ENCODE measurements at regions not wholly inside any gene's neighbourhood (a gene's known extent, or its start where the extent isn't known, plus 50 kb on each side); places are given as distances from the start of the nearest gene placed in this dataset.

GRCh38 chrX:38890963-38891362 lies 89.7 kb downstream of the MID1IP1 start:
- intact Hi-C loops (cut with DNase I), result no loop called here
- H3K9me3 ChIP-seq, result no peaks in the 10 kb centered on the region

GRCh38 chrX:38891641-38892413 lies 90.6 kb downstream of the MID1IP1 start:
- H3K36me3 ChIP-seq, result no peaks in the 10 kb centered on the region
- H3K27me3 ChIP-seq, result no peaks in the 10 kb centered on the region
- no peak for TF ChIP-seq EP300 (IDR thresholded peaks at IDR 0.05)
- TF ChIP-seq CTCF (IDR thresholded peaks at IDR 0.05), result no peak
- no peak for TF ChIP-seq POLR2A (IDR thresholded peaks at IDR 0.05)
- no peak overlapping the region for H3K27ac ChIP-seq
- 63 to 68% (median 66%) methylated on average over 4 of the region's 4 CpGs for WGBS, 3 donors
- no peaks in the 10 kb centered on the region for H3K4me1 ChIP-seq (ENCODE audit: insufficient read depth)
- no peak overlapping the region for H3K4me3 ChIP-seq
- H3K9me3 ChIP-seq, result no peaks in the 10 kb centered on the region
- intact Hi-C loops (cut with DNase I), result no loop called here
- DNase-seq, result no peak

More at GRCh38 chrX:38890963-38891362, 89.7 kb downstream of the MID1IP1 start:
- no peak overlapping the region for H3K4me3 ChIP-seq
- no peaks in the 10 kb centered on the region for H3K36me3 ChIP-seq
- H3K27me3 ChIP-seq, result no peaks in the 10 kb centered on the region
- DNase-seq, result no peak
- 75 to 81% (median 78%) methylated on average over 6 of the region's 6 CpGs for WGBS, 3 donors
- H3K4me1 ChIP-seq (ENCODE audit: insufficient read depth), result no peaks in the 10 kb centered on the region
- no peak overlapping the region for H3K27ac ChIP-seq
- TF ChIP-seq CTCF (IDR thresholded peaks at IDR 0.05) (no peak), POLR2A (IDR thresholded peaks at IDR 0.05) (no peak), EP300 (IDR thresholded peaks at IDR 0.05) (no peak)

DNA sequence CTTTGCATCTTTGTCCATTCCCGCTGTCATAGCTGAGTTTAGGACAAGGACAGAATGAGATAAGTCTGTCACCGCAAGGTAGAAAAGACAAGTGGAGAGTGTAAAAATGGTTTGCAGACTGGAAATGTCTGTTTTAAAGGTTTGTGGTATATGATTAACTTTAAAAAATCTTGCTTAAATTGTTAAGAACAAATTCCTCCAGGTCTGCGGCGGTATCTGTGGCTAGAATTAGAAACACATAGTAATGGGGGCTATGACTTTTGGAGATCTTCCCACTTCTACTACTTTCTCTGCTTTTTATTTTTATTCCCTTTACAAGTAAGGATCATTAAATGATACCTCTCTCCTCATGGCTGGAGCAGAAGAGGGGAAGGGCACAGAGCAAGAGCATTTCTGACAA lies 92.2 kb downstream of the MID1IP1 start:
- TF ChIP-seq EP300 (IDR thresholded peaks at IDR 0.05) (no peak), POLR2A (IDR thresholded peaks at IDR 0.05) (no peak), CTCF (IDR thresholded peaks at IDR 0.05) (no peak)
- Histone ChIP-seq H3K4me1 (ENCODE audit: insufficient read depth) (no peaks in the 10 kb centered on the region), H3K9me3 (no peaks in the 10 kb centered on the region), H3K4me3 (no peak overlapping the region), H3K27ac (no peak overlapping the region), H3K27me3 (no peaks in the 10 kb centered on the region), H3K36me3 (no peaks in the 10 kb centered on the region)
- intact Hi-C loops (cut with DNase I), result no loop called here
- DNase-seq, result no peak
- 48 to 62% (median 60%) methylated on average over 4 of the region's 4 CpGs for WGBS, 3 donors

DNA sequence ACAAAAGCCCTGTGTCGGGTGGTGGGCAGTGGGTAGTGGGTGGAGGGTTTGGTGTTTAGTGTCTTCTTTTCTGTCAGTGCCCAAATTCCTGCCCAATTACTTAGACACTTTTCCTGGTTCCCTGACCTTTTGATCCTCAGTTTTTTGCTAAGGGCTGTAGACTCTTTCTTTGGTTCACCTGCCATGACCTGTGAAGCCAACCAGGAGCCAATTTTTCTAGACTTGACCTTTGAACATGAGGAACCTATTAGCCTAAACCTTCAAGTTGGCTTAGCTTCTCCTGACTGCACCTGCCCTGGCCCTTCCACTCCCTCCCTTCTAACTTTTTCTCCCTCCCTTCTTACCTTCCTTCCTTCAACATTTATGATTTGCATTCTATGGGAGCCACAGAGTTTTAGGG lies 94.5 kb downstream of the MID1IP1 start:
- no peak overlapping the region for H3K27ac ChIP-seq
- no peaks in the 10 kb centered on the region for H3K36me3 ChIP-seq
- no peaks in the 10 kb centered on the region for H3K4me1 ChIP-seq (ENCODE audit: insufficient read depth)
- 83 to 89% (median 86%) methylated on average over 1 of the region's 1 CpG for whole genome bisulfite sequencing, 3 donors
- H3K27me3 ChIP-seq, result no peaks in the 10 kb centered on the region
- no peak overlapping the region for H3K4me3 ChIP-seq
- no peak for DNase-seq
- intact Hi-C loops (cut with DNase I), result no loop called here
- no peak for TF ChIP-seq EP300 (IDR thresholded peaks at IDR 0.05)
- TF ChIP-seq POLR2A (IDR thresholded peaks at IDR 0.05), result no peak
- no peak for TF ChIP-seq CTCF (IDR thresholded peaks at IDR 0.05)
- H3K9me3 ChIP-seq, result no peaks in the 10 kb centered on the region

Data from ovary (tissue), 7 donors.